Fibroblast of lung (primary cell): ENCODE measurements at regions not wholly inside any gene's neighbourhood (a gene's known extent, or its start where the extent isn't known, plus 50 kb on each side); places are given as distances from the start of the nearest gene placed in this dataset.

Experiments used
- DNase-seq, 2 donors: peaks; one replicate each; pipeline versions ENCODE4 v3.0.0 to v3.0.0-alpha.2; 2010; ENCODE audit warnings: low read depth in 2 of 2
- H2AFZ ChIP-seq: 2 replicates; pipeline ENCODE4 v1.5.1; 2012; ENCODE audit warnings: low read length, control low read depth, inconsistent platforms
- H3K27ac ChIP-seq: 2 replicates; pipeline ENCODE4 v1.5.1; 2011; ENCODE audit warnings: low read length, control low read depth; ENCODE audit not compliant: insufficient read depth
- H3K27me3 ChIP-seq: 2 replicates; pipeline ENCODE4 v1.5.1; 2011; ENCODE audit warnings: mild to moderate bottlenecking, low read length; ENCODE audit not compliant: control insufficient read depth, insufficient read depth
- H3K36me3 ChIP-seq: 2 replicates; pipeline ENCODE4 v1.5.1; 2011; ENCODE audit warnings: low read length; ENCODE audit not compliant: control insufficient read depth, insufficient read depth
- H3K4me1 ChIP-seq: 2 replicates; pipeline ENCODE4 v1.5.1; 2011; ENCODE audit warnings: low read length; ENCODE audit not compliant: control insufficient read depth, insufficient read depth; ENCODE audit errors: extremely low read depth
- H3K4me2 ChIP-seq: 2 replicates; pipeline ENCODE4 v1.5.1; 2011; ENCODE audit warnings: low read length, control low read depth; ENCODE audit not compliant: insufficient read depth; ENCODE audit errors: extremely low read depth
- H3K4me3 ChIP-seq, 4 experiments: fragments of 200-600 bp in 1 of 4; sonication (generic) in 1 of 4; replicated peaks in 1 of 4; 2 replicates each; pipeline ENCODE4 v1.5.1; 2011 to 2016; ENCODE audit warnings: low read length in 4 of 4, low read depth in 3 of 4, mild to moderate bottlenecking in 3 of 4, control low read depth in 2 of 4, inconsistent platforms in 1 of 4, mixed read lengths in 1 of 4; ENCODE audit not compliant: insufficient read depth in 1 of 4; ENCODE audit errors: control extremely low read depth in 1 of 4
- H3K79me2 ChIP-seq: 2 replicates; pipeline ENCODE4 v1.5.1; 2012; ENCODE audit warnings: mild to moderate bottlenecking, low read length, inconsistent platforms; ENCODE audit not compliant: control insufficient read depth, insufficient read depth
- H3K9ac ChIP-seq: 2 replicates; pipeline ENCODE4 v1.5.1; 2011; ENCODE audit warnings: mild to moderate bottlenecking, low read length, control low read depth; ENCODE audit not compliant: insufficient read depth
- H3K9me3 ChIP-seq: 2 replicates; pipeline ENCODE4 v1.5.1; 2012; ENCODE audit warnings: low read depth, low read length; ENCODE audit not compliant: control insufficient read depth, insufficient read depth
- H4K20me1 ChIP-seq: 2 replicates; pipeline ENCODE4 v1.5.1; 2011; ENCODE audit warnings: low read length; ENCODE audit not compliant: control insufficient read depth, insufficient read depth; ENCODE audit errors: extremely low read depth
- EZH2 ChIP-seq: IDR thresholded peaks from 2 replicates; pipeline ENCODE4 v1.5.1; 2012; ENCODE audit warnings: low read length, control low read depth, mild to moderate bottlenecking; ENCODE audit errors: missing control alignments
- TF ChIP-seq, protein P1 (sequence below), 2 donors: IDR thresholded peaks in 1 of 2; conservative IDR thresholded peaks in 1 of 2; 1 replicate in 1 of 2; 2 replicates in 1 of 2; pipeline ENCODE4 v1.5.1; 2011 to 2012; ENCODE audit warnings: low read length in 2 of 2, control low read depth in 1 of 2, inconsistent platforms in 1 of 2, low read depth in 1 of 2, mild to moderate bottlenecking in 1 of 2

DNA sequence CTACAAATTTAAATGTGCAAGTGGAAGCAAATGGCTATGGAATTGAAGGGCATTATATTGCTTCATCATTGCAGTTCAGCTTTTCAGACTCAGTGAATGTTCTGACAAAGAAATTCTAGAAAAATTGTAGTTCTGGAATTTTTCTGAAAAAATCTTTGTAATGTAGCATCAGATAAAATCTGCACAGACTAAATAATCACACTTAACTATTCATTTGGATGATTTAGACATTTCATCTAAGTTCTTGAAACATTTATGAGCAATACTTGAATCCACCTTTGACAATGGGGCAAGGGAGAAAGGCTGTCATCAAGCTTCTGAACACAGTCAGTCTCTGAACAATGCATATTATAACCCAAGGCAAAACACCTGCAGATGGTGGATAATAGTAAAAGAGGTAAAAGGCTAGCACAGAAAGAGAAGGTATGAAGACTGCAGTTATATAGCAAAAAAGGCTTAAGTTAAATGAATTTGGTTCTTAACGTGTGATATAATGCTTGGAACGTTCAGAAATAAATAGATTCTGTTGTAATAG lies 1352.0 kb upstream of the NUDT12 start:
- DNase-seq = no peak
- Histone ChIP-seq H3K4me1 (no peaks in the 10 kb centered on the region), H4K20me1 (no peaks in the 10 kb centered on the region), H3K9ac (no peak overlapping the region), H3K4me2 (no peak overlapping the region), H3K79me2 (no peaks in the 10 kb centered on the region), H3K4me3 (no peak overlapping the region), H3K27me3 (no peaks in the 10 kb centered on the region), H3K36me3 (no peaks in the 10 kb centered on the region), H2AFZ (no peak overlapping the region), H3K9me3 (no peaks in the 10 kb centered on the region), H3K27ac (no peak overlapping the region)
- TF ChIP-seq, protein P1, sequence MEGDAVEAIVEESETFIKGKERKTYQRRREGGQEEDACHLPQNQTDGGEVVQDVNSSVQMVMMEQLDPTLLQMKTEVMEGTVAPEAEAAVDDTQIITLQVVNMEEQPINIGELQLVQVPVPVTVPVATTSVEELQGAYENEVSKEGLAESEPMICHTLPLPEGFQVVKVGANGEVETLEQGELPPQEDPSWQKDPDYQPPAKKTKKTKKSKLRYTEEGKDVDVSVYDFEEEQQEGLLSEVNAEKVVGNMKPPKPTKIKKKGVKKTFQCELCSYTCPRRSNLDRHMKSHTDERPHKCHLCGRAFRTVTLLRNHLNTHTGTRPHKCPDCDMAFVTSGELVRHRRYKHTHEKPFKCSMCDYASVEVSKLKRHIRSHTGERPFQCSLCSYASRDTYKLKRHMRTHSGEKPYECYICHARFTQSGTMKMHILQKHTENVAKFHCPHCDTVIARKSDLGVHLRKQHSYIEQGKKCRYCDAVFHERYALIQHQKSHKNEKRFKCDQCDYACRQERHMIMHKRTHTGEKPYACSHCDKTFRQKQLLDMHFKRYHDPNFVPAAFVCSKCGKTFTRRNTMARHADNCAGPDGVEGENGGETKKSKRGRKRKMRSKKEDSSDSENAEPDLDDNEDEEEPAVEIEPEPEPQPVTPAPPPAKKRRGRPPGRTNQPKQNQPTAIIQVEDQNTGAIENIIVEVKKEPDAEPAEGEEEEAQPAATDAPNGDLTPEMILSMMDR (conservative IDR thresholded peaks at IDR 0.05 in 1 of 2, IDR thresholded peaks at IDR 0.05 in 1 of 2; ENCODE audit: low read depth in 1 of 2, low read length in 2 of 2) = no peak

DNA sequence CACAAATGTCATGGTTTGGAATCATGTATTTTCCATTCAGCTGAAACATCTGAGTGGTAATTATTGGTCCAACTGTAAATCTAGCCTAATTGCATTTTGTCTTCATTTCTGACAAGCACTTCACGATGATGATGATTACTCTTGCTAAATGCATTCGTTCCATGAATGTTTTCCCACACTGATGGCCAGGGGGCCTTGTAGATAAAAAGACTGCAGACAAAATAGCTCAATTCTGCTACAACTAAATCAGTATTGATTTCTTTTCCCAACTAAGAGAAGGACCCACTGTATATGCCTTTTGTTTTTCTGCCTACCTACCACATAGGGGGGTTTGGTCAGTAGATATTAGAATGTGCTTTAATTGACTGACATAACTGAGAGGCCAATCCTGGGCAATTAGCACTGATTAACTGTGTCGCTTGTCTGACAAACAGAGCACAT lies 1351.3 kb upstream of the NUDT12 start:
- Histone ChIP-seq H3K79me2 (no peaks in the 10 kb centered on the region), H3K9ac (no peak overlapping the region), H3K4me1 (no peaks in the 10 kb centered on the region), H3K9me3 (no peaks in the 10 kb centered on the region), H2AFZ (no peak overlapping the region), H3K4me3 (no peak overlapping the region), H3K27ac (no peak overlapping the region), H4K20me1 (no peaks in the 10 kb centered on the region), H3K27me3 (no peaks in the 10 kb centered on the region), H3K4me2 (no peak overlapping the region), H3K36me3 (no peaks in the 10 kb centered on the region)
- TF ChIP-seq EZH2 = no peak
- TF ChIP-seq, protein P1 (conservative IDR thresholded peaks at IDR 0.05 in 1 of 2, IDR thresholded peaks at IDR 0.05 in 1 of 2; ENCODE audit: low read depth in 1 of 2, low read length in 2 of 2) = no peak
- DNase-seq = no peak

DNA sequence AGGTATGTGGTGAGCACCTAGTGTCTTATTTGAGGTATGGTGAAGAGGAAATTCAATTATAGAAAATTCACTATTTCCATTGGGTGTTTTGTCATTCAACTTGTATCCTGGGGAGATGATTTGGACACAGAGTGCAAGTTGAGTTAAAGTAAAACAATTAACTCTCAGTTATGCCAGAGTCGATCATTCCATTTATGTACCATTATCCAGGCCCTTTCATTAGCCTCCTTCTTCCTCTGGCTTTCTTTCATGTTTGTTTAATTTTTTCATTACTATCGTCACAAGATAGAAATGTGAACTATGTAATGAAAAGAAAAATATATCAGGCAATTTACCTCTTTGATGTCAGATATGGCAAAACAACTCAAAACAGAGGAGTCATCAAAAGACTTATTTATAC lies 1347.2 kb upstream of the NUDT12 start:
- Histone ChIP-seq H3K4me1 (no peaks in the 10 kb centered on the region), H3K79me2 (no peaks in the 10 kb centered on the region), H2AFZ (no peak overlapping the region), H3K9me3 (no peaks in the 10 kb centered on the region), H3K27ac (no peak overlapping the region), H3K27me3 (no peaks in the 10 kb centered on the region), H4K20me1 (no peaks in the 10 kb centered on the region), H3K4me2 (no peak overlapping the region), H3K4me3 (no peak overlapping the region), H3K9ac (no peak overlapping the region), H3K36me3 (no peaks in the 10 kb centered on the region)
- TF ChIP-seq, protein P1 (conservative IDR thresholded peaks at IDR 0.05 in 1 of 2, IDR thresholded peaks at IDR 0.05 in 1 of 2; ENCODE audit: low read depth in 1 of 2, low read length in 2 of 2) = no peak
- TF ChIP-seq EZH2 = no peak
- DNase-seq = no peak
